NB4 (cell line): ENCODE measurements at regions not wholly inside any gene's neighbourhood (a gene's known extent, or its start where the extent isn't known, plus 50 kb on each side); places are given as distances from the start of the nearest gene placed in this dataset.

Experiments used
- CTCF ChIP-seq: IDR thresholded peaks from one replicate; pipeline ENCODE4 v1.5.1; 2012; ENCODE audit warnings: low read depth, low read length
- MYC ChIP-seq: IDR thresholded peaks from 2 replicates; pipeline ENCODE4 v1.6.1; 2011; ENCODE audit warnings: low read depth, low read length
- POLR2A ChIP-seq: IDR thresholded peaks from 2 replicates; pipeline ENCODE4 v1.6.1; 2011; ENCODE audit warnings: mild to moderate bottlenecking; ENCODE audit not compliant: insufficient read length; ENCODE audit errors: extremely low read depth

- TF ChIP-seq CTCF, result no peak
- TF ChIP-seq POLR2A, result no peak
- TF ChIP-seq MYC, result no peak
Measured at GRCh38 chr3:5666455-5666854, 478.9 kb downstream of the EDEM1 start.
